Osteoblast (primary cell): ENCODE measurements at regions not wholly inside any gene's neighbourhood (a gene's known extent, or its start where the extent isn't known, plus 50 kb on each side); places are given as distances from the start of the nearest gene placed in this dataset.

Experiments used
- DNase-seq: peaks from one replicate; pipeline ENCODE4 v3.0.0; 2011; ENCODE audit warnings: low spot score, mixed read lengths; ENCODE audit not compliant: insufficient read length; ENCODE audit errors: missing footprints
- H2AFZ ChIP-seq: 2 replicates; pipeline ENCODE4 v1.6.0; 2011; ENCODE audit warnings: mild to moderate bottlenecking, low read length
- H3K27ac ChIP-seq: 2 replicates; pipeline ENCODE4 v1.5.1; 2011; ENCODE audit warnings: mild to moderate bottlenecking, low read depth, low read length, moderate library complexity
- H3K27me3 ChIP-seq: 2 replicates; pipeline ENCODE4 v1.6.0; 2012; ENCODE audit warnings: mild to moderate bottlenecking, control low read depth, inconsistent platforms, low read length, moderate library complexity; ENCODE audit not compliant: insufficient read depth
- H3K36me3 ChIP-seq: 2 replicates; pipeline ENCODE4 v1.5.1; 2011; ENCODE audit warnings: mild to moderate bottlenecking, low read length, control low read depth, moderate library complexity; ENCODE audit not compliant: insufficient read depth
- H3K4me1 ChIP-seq: 2 replicates; pipeline ENCODE4 v1.5.1; 2011; ENCODE audit warnings: mild to moderate bottlenecking, low read length, control low read depth, moderate library complexity; ENCODE audit not compliant: insufficient read depth
- H3K4me2 ChIP-seq: 2 replicates; pipeline ENCODE4 v1.6.0; 2011; ENCODE audit warnings: mild to moderate bottlenecking, low read length; ENCODE audit not compliant: insufficient read depth
- H3K4me3 ChIP-seq: fragments of 200-600 bp; sonication (generic); 3 replicates; pipeline ENCODE4 v1.5.1; 2012; ENCODE audit warnings: mild to moderate bottlenecking, low read length, inconsistent platforms; ENCODE audit not compliant: insufficient read depth
- H3K79me2 ChIP-seq: 2 replicates; pipeline ENCODE4 v1.6.0; 2012; ENCODE audit warnings: mild to moderate bottlenecking, low read length, control low read depth, inconsistent platforms; ENCODE audit not compliant: insufficient read depth
- H3K9me3 ChIP-seq: 2 replicates; pipeline ENCODE4 v1.5.1; 2011; ENCODE audit warnings: low read depth, low read length, control low read depth
- H4K20me1 ChIP-seq: 2 replicates; pipeline ENCODE4 v1.6.0; 2012; ENCODE audit warnings: mild to moderate bottlenecking, low read length, control low read depth; ENCODE audit not compliant: insufficient read depth
- CTCF ChIP-seq: IDR thresholded peaks from 2 replicates; pipeline ENCODE4 v1.5.1; 2011; ENCODE audit warnings: mild to moderate bottlenecking, low read depth, low read length, moderate library complexity; ENCODE audit errors: extremely low read depth

- no peaks in the 10 kb centered on the region for H3K4me1 ChIP-seq
- H3K27me3 ChIP-seq, result no peaks in the 10 kb centered on the region
- no peak overlapping the region for H3K4me2 ChIP-seq
- DNase-seq, result no peak
- H3K36me3 ChIP-seq, result no peaks in the 10 kb centered on the region
- no peak for TF ChIP-seq CTCF
- H3K4me3 ChIP-seq, result no peak overlapping the region
- H3K27ac ChIP-seq, result no peak overlapping the region
- no peaks in the 10 kb centered on the region for H3K79me2 ChIP-seq
- no peaks in the 10 kb centered on the region for H4K20me1 ChIP-seq
- peaks cover 4% of the 10 kb centered on the region for H3K9me3 ChIP-seq
- no peak overlapping the region for H2AFZ ChIP-seq
These were observed 488.9 kb upstream of the PCDH10 start for GRCh38 chr4:132660181-132660580.

GRCh38 chr4:132662456-132662855, 486.6 kb upstream of the PCDH10 start:
- Histone ChIP-seq H3K27me3 (no peaks in the 10 kb centered on the region), H3K27ac (no peak overlapping the region)

GRCh38 chr4:132669786-132670185, 479.3 kb upstream of the PCDH10 start:
- no peak for DNase-seq
- Histone ChIP-seq H2AFZ (no peak overlapping the region), H3K4me2 (no peak overlapping the region), H3K27ac (no peak overlapping the region), H3K9me3 (no peaks in the 10 kb centered on the region), H3K27me3 (no peaks in the 10 kb centered on the region), H3K4me1 (no peaks in the 10 kb centered on the region), H3K36me3 (no peaks in the 10 kb centered on the region), H3K79me2 (no peaks in the 10 kb centered on the region), H4K20me1 (no peaks in the 10 kb centered on the region), H3K4me3 (no peak overlapping the region)
- no peak for TF ChIP-seq CTCF

More at GRCh38 chr4:132662456-132662855, 486.6 kb upstream of the PCDH10 start:
- no peak for DNase-seq
- Histone ChIP-seq H3K4me3 (no peak overlapping the region), H3K36me3 (no peaks in the 10 kb centered on the region), H3K4me1 (no peaks in the 10 kb centered on the region), H3K9me3 (peaks cover 4% of the 10 kb centered on the region), H2AFZ (no peak overlapping the region), H3K4me2 (no peak overlapping the region), H4K20me1 (no peaks in the 10 kb centered on the region), H3K79me2 (no peaks in the 10 kb centered on the region)
- no peak for TF ChIP-seq CTCF

DNA sequence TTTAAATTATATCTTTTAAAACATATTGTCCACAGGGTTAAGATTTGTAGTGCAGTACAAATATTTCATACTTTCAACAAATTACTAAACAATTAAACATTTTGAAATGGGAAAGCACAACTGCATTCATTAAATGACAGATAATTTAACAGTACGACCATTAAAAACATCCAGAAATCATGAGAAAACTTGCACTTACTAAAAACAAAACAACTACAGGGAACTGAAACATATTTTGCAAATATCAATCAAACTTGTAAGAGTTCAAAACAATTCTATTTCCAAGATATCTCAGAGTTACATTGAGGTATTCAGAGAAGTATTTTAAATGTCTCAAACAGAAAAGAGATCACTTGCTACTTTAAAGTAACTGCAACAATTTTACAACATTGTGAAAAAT, 478.5 kb upstream of the PCDH10 start:
- Histone ChIP-seq H3K4me3 (no peak overlapping the region), H3K27ac (no peak overlapping the region), H3K79me2 (no peaks in the 10 kb centered on the region), H3K4me1 (no peaks in the 10 kb centered on the region), H3K36me3 (no peaks in the 10 kb centered on the region), H3K4me2 (no peak overlapping the region), H3K9me3 (no peaks in the 10 kb centered on the region), H3K27me3 (no peaks in the 10 kb centered on the region), H2AFZ (no peak overlapping the region), H4K20me1 (no peaks in the 10 kb centered on the region)
- no peak for DNase-seq
- TF ChIP-seq CTCF, result no peak
